ENCODE measurements at regions not wholly inside any gene's neighbourhood (a gene's known extent, or its start where the extent isn't known, plus 50 kb on each side); places are given as distances from the start of the nearest gene placed in this dataset.
"Not testable (repeated sequence)": the region's sequence is repeated elsewhere in the genome, so short reads cannot be mapped to it uniquely, and the experiment has no call there.

DNA sequence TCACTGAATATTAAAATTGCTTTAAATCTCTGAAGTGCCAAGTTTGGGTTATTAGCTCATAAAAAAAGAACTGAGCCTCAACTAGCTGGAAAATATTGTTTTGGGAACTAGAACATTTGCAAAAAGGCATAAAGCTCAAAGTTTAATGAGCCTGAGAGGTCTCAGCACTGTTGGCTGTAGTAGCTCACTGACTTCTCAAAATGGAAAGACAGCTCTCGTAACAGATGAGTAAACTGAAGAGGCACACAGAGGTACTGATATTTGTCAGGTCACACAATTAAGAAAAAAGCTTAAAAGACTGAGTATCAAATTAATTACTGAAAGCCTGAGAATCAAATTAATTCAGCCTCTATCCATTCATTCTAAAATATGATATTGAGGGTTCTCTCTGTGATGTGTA lies 100.6 kb downstream of the DDX11 start:
- TF ChIP-seq, protein P1, sequence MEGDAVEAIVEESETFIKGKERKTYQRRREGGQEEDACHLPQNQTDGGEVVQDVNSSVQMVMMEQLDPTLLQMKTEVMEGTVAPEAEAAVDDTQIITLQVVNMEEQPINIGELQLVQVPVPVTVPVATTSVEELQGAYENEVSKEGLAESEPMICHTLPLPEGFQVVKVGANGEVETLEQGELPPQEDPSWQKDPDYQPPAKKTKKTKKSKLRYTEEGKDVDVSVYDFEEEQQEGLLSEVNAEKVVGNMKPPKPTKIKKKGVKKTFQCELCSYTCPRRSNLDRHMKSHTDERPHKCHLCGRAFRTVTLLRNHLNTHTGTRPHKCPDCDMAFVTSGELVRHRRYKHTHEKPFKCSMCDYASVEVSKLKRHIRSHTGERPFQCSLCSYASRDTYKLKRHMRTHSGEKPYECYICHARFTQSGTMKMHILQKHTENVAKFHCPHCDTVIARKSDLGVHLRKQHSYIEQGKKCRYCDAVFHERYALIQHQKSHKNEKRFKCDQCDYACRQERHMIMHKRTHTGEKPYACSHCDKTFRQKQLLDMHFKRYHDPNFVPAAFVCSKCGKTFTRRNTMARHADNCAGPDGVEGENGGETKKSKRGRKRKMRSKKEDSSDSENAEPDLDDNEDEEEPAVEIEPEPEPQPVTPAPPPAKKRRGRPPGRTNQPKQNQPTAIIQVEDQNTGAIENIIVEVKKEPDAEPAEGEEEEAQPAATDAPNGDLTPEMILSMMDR (IDR thresholded peaks at IDR 0.05): not testable (repeated sequence)
- not testable (repeated sequence) for TF ChIP-seq POLR2A, EP300, POLR2AphosphoS5 (IDR thresholded peaks at IDR 0.05)

All from upper lobe of left lung (tissue), 4 donors.